GM12874 (cell line): ENCODE measurements at regions not wholly inside any gene's neighbourhood (a gene's known extent, or its start where the extent isn't known, plus 50 kb on each side); places are given as distances from the start of the nearest gene placed in this dataset.

Experiments used
- CTCF ChIP-seq: IDR thresholded peaks from 2 replicates; pipeline ENCODE4 v1.5.1; 2011; ENCODE audit warnings: low read depth, mild to moderate bottlenecking, control low read depth, low read length, moderate library complexity; ENCODE audit not compliant: insufficient read depth

GRCh38 chr2:41997561-41997960 lies 50.3 kb upstream of the PKDCC start:
- no peak for TF ChIP-seq CTCF
